ENCODE measurements at regions not wholly inside any gene's neighbourhood (a gene's known extent, or its start where the extent isn't known, plus 50 kb on each side); places are given as distances from the start of the nearest gene placed in this dataset.

GRCh38 chr18:64244571-64244970 is 95.7 kb upstream of the LINC00305 start:
- H3K27ac ChIP-seq: no peak overlapping the region
- TF ChIP-seq ZFX (IDR thresholded peaks at IDR 0.05; ENCODE audit: borderline replicate concordance) (no peak), CTCF (IDR thresholded peaks at IDR 0.05) (peak; percentile 52)

GRCh38 chr18:64240316-64240715 is 91.4 kb upstream of the LINC00305 start:
- H3K27ac ChIP-seq: no peak overlapping the region
- TF ChIP-seq ZFX (IDR thresholded peaks at IDR 0.05; ENCODE audit: borderline replicate concordance) (no peak), CTCF (IDR thresholded peaks at IDR 0.05) (no peak)

GRCh38 chr18:64238076-64238475 is 89.2 kb upstream of the LINC00305 start:
- H3K27ac ChIP-seq: no peak overlapping the region
- TF ChIP-seq ZFX (IDR thresholded peaks at IDR 0.05; ENCODE audit: borderline replicate concordance) (no peak), CTCF (IDR thresholded peaks at IDR 0.05) (no peak)

- TF ChIP-seq CTCF (IDR thresholded peaks at IDR 0.05) (no peak), ZFX (IDR thresholded peaks at IDR 0.05; ENCODE audit: borderline replicate concordance) (no peak)
Measured at GRCh38 chr18:64234321-64234720, 85.4 kb upstream of the LINC00305 start.

GRCh38 chr18:64233851-64234250 is 85.0 kb upstream of the LINC00305 start:
- TF ChIP-seq CTCF (IDR thresholded peaks at IDR 0.05): no peak
- no peak for TF ChIP-seq ZFX (IDR thresholded peaks at IDR 0.05; ENCODE audit: borderline replicate concordance)
- H3K27ac ChIP-seq: no peak overlapping the region

More at GRCh38 chr18:64234321-64234720, 85.4 kb upstream of the LINC00305 start:
- H3K27ac ChIP-seq: no peak overlapping the region

GRCh38 chr18:64220941-64221340 is 72.1 kb upstream of the LINC00305 start:
- H3K27ac ChIP-seq: no peak overlapping the region
- TF ChIP-seq CTCF (IDR thresholded peaks at IDR 0.05) (no peak), ZFX (IDR thresholded peaks at IDR 0.05; ENCODE audit: borderline replicate concordance) (no peak)

GRCh38 chr18:64219517-64219916 is 70.6 kb upstream of the LINC00305 start:
- TF ChIP-seq ZFX (IDR thresholded peaks at IDR 0.05; ENCODE audit: borderline replicate concordance) (no peak), CTCF (IDR thresholded peaks at IDR 0.05) (no peak)
- H3K27ac ChIP-seq: no peak overlapping the region

Data from 22Rv1 (cell line).